HL-60 (cell line): ENCODE measurements at regions not wholly inside any gene's neighbourhood (a gene's known extent, or its start where the extent isn't known, plus 50 kb on each side); places are given as distances from the start of the nearest gene placed in this dataset.

Experiments
- DNase-seq, 2 experiments: peaks; one replicate each; pipeline ENCODE4 v3.0.0-alpha.2; 2010 to 2020; ENCODE audit warnings: low read depth in 1 of 2, low spot score in 1 of 2
- H3K27ac ChIP-seq: fragments of 250-450 bp; sonication (Bioruptor Pico); replicated peaks from 2 replicates; pipeline ENCODE4 v1.5.1; 2020; ENCODE audit warnings: mild to moderate bottlenecking, moderate library complexity
- H3K27me3 ChIP-seq: fragments of 250-450 bp; sonication (Bioruptor Pico); 2 replicates; pipeline ENCODE4 v1.5.1; 2021; ENCODE audit warnings: mild to moderate bottlenecking, moderate library complexity; ENCODE audit not compliant: insufficient read depth, poor library complexity, severe bottlenecking
- H3K4me3 ChIP-seq: replicated peaks from 2 replicates; pipeline ENCODE4 v1.5.1; 2011; ENCODE audit warnings: mild to moderate bottlenecking, control low read depth, low read length; ENCODE audit not compliant: insufficient read depth
- GABPA ChIP-seq: IDR thresholded peaks from 2 replicates; pipeline ENCODE4 v1.6.1; 2012; ENCODE audit warnings: low read depth
- POLR2AphosphoS5 ChIP-seq: IDR thresholded peaks from 2 replicates; pipeline ENCODE4 v1.6.1; 2012; ENCODE audit warnings: low read depth
- SPI1 ChIP-seq: IDR thresholded peaks from 2 replicates; pipeline ENCODE4 v1.6.1; 2012; ENCODE audit warnings: low read depth, mild to moderate bottlenecking, borderline replicate concordance
- TF ChIP-seq, protein P1 (sequence below): IDR thresholded peaks from one replicate; pipeline ENCODE4 v1.5.1; 2011; ENCODE audit warnings: low read length, control low read depth, inconsistent platforms; ENCODE audit not compliant: insufficient read depth
- TF ChIP-seq, protein P2 (sequence below): IDR thresholded peaks from 2 replicates; pipeline ENCODE4 v1.6.1; 2012; ENCODE audit warnings: low read depth; ENCODE audit not compliant: insufficient replicate concordance

DNA sequence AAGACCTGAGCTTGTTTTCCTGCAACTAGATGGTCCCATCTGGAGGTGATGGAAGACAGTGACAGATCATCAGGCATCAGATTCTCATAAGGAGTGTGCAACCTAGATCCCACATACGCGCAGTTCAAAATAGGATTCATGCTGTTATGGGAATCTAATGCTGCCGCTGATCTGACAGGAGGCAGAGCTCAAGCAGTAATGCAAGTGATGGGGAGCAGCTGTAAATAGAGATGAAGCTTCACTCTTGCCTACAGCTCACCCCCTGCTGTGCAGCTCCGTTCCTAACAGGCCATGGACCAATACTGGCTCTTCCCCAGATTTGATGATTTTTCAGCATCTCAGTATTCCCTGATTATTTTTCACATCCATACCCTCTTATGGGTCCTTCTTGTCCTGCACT, 208.4 kb upstream of the RXFP2 start:
- TF ChIP-seq, protein P1, sequence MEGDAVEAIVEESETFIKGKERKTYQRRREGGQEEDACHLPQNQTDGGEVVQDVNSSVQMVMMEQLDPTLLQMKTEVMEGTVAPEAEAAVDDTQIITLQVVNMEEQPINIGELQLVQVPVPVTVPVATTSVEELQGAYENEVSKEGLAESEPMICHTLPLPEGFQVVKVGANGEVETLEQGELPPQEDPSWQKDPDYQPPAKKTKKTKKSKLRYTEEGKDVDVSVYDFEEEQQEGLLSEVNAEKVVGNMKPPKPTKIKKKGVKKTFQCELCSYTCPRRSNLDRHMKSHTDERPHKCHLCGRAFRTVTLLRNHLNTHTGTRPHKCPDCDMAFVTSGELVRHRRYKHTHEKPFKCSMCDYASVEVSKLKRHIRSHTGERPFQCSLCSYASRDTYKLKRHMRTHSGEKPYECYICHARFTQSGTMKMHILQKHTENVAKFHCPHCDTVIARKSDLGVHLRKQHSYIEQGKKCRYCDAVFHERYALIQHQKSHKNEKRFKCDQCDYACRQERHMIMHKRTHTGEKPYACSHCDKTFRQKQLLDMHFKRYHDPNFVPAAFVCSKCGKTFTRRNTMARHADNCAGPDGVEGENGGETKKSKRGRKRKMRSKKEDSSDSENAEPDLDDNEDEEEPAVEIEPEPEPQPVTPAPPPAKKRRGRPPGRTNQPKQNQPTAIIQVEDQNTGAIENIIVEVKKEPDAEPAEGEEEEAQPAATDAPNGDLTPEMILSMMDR = no peak
- TF ChIP-seq, protein P2, sequence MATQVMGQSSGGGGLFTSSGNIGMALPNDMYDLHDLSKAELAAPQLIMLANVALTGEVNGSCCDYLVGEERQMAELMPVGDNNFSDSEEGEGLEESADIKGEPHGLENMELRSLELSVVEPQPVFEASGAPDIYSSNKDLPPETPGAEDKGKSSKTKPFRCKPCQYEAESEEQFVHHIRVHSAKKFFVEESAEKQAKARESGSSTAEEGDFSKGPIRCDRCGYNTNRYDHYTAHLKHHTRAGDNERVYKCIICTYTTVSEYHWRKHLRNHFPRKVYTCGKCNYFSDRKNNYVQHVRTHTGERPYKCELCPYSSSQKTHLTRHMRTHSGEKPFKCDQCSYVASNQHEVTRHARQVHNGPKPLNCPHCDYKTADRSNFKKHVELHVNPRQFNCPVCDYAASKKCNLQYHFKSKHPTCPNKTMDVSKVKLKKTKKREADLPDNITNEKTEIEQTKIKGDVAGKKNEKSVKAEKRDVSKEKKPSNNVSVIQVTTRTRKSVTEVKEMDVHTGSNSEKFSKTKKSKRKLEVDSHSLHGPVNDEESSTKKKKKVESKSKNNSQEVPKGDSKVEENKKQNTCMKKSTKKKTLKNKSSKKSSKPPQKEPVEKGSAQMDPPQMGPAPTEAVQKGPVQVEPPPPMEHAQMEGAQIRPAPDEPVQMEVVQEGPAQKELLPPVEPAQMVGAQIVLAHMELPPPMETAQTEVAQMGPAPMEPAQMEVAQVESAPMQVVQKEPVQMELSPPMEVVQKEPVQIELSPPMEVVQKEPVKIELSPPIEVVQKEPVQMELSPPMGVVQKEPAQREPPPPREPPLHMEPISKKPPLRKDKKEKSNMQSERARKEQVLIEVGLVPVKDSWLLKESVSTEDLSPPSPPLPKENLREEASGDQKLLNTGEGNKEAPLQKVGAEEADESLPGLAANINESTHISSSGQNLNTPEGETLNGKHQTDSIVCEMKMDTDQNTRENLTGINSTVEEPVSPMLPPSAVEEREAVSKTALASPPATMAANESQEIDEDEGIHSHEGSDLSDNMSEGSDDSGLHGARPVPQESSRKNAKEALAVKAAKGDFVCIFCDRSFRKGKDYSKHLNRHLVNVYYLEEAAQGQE = no peak
- no peak for TF ChIP-seq POLR2AphosphoS5
- no peak for TF ChIP-seq SPI1
- no peak for TF ChIP-seq GABPA
- no peak for DNase-seq
- no peak overlapping the region for H3K4me3 ChIP-seq

DNA sequence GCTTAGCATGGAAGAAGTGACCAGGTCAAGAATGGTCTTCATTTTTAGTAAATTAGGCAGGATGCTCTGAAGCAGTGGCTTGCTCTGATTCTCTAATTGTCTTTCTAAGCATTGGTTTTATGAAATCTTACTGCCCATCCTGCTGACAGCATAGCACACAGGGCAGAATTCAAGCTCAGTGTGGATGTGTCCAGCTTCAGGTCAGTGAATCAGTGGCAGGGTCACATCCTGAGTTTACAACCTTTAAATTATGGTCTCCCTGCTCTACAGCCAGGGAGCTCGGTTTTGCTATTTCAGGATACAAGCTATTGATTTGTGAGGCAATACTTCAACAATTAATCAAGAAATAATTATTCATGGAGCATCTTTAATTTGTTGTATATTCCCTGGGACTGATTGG, 202.3 kb upstream of the RXFP2 start:
- TF ChIP-seq POLR2AphosphoS5 = no peak
- TF ChIP-seq, protein P1 = no peak
- TF ChIP-seq SPI1 = no peak
- TF ChIP-seq, protein P2 = no peak
- no peak for TF ChIP-seq GABPA
- Histone ChIP-seq H3K27ac (no peak overlapping the region), H3K4me3 (no peak overlapping the region), H3K27me3 (peaks cover 2% of the 10 kb centered on the region)
- no peak for DNase-seq

More for the DNA sequence above, 208.4 kb upstream of the RXFP2 start:
- no peak overlapping the region for H3K27ac ChIP-seq
- peaks cover 2% of the 10 kb centered on the region for H3K27me3 ChIP-seq

DNA sequence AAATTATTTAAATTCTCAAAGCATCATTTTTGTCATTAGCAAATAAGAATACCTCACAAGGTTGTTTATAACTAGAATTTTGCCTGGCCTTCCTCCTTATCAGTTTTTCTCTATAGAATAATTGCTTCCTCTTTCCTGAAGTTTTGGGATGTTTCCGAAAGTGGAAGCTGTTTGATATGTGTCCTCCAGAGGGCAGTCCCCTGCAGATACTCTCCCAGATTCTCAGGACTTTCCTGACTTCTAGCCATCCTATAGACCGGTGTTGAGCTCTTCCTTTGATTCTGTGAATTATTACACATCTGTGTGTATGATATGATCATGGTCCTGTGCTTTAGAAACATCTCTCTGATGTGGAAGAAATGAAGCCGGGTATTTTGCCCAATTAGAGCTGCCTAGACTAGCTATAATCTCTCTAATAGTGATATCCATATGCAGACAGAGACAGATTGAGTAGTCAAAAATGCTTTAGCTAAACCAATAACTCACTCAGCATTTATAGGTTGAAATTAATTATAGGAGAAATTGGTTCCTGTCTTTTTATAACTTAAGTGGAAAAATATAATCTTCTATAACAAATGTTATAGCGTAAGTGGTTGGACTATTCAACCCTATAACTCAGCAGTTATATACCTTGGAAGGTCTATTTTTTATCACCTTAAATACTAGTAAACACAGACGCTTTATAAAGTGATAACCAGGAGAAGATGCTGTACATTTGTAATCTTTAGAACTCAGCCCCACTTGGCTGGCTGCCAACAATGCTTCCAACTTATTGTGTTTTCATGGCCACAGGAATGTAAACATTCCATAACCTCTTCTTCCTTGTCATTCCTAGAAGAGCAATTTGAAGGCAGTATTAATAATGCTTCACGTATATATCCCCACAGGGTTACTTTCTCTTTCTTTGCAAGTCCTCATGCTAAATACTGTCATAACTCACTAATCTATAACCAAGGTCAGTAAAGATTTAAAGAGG, 201.0 kb upstream of the RXFP2 start:
- DNase-seq = peak in 1 of 2 experiments; percentile 36

More for the DNA sequence above, 201.0 kb upstream of the RXFP2 start:
- H3K4me3 ChIP-seq = no peak overlapping the region
- no peak overlapping the region for H3K27ac ChIP-seq
- peaks cover 2% of the 10 kb centered on the region for H3K27me3 ChIP-seq
- no peak for TF ChIP-seq POLR2AphosphoS5
- TF ChIP-seq, protein P2 = no peak
- TF ChIP-seq, protein P1 = no peak
- no peak for TF ChIP-seq SPI1
- no peak for TF ChIP-seq GABPA
